GM06990 (cell line): ENCODE measurements at regions not wholly inside any gene's neighbourhood (a gene's known extent, or its start where the extent isn't known, plus 50 kb on each side); places are given as distances from the start of the nearest gene placed in this dataset.

ENCODE experiments used
- DNase-seq: peaks from one replicate; pipeline ENCODE4 v3.0.0-alpha.2; 2011; ENCODE audit not compliant: insufficient read length; ENCODE audit errors: extremely low read depth
- H3K27me3 ChIP-seq: replicated peaks from 2 replicates; pipeline ENCODE4 v1.6.0; 2011; ENCODE audit warnings: low read length; ENCODE audit not compliant: control insufficient read depth, insufficient read depth
- H3K36me3 ChIP-seq: 2 replicates; pipeline ENCODE4 v1.5.1; 2011; ENCODE audit warnings: low read length; ENCODE audit not compliant: control insufficient read depth, insufficient read depth
- H3K4me3 ChIP-seq: replicated peaks from 2 replicates; pipeline ENCODE4 v1.5.1; 2011; ENCODE audit warnings: low read depth, mild to moderate bottlenecking, control low read depth, low read length
- TF ChIP-seq, protein P1 (sequence below): IDR thresholded peaks from 2 replicates; pipeline ENCODE4 v1.5.1; 2011; ENCODE audit warnings: low read length, control low read depth, mild to moderate bottlenecking, inconsistent platforms; ENCODE audit not compliant: insufficient read depth, poor library complexity, severe bottlenecking

DNA sequence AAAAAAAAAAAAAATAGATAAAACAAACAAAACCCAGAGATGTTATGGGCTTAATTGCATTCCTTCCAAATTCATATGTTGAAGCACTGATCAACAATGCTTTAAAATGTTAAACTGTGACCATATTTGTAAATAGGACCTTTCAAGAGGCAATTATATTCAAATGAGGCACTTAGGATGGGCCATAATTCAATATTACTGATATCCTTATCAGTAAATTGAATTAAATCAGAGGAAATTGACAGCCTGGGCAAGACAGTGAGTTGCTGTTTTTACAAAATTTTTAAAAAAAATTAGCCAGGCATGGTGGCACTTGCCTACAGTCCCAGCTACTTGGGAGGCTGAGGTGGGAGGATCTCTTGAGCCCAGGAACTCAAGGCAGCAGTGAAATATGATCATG is 364.1 kb downstream of the GJA1 start:
- Histone ChIP-seq H3K4me3 (no peak overlapping the region), H3K36me3 (no peaks in the 10 kb centered on the region), H3K27me3 (no peaks in the 10 kb centered on the region)
- TF ChIP-seq, protein P1, sequence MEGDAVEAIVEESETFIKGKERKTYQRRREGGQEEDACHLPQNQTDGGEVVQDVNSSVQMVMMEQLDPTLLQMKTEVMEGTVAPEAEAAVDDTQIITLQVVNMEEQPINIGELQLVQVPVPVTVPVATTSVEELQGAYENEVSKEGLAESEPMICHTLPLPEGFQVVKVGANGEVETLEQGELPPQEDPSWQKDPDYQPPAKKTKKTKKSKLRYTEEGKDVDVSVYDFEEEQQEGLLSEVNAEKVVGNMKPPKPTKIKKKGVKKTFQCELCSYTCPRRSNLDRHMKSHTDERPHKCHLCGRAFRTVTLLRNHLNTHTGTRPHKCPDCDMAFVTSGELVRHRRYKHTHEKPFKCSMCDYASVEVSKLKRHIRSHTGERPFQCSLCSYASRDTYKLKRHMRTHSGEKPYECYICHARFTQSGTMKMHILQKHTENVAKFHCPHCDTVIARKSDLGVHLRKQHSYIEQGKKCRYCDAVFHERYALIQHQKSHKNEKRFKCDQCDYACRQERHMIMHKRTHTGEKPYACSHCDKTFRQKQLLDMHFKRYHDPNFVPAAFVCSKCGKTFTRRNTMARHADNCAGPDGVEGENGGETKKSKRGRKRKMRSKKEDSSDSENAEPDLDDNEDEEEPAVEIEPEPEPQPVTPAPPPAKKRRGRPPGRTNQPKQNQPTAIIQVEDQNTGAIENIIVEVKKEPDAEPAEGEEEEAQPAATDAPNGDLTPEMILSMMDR: no peak
- DNase-seq: no peak

DNA sequence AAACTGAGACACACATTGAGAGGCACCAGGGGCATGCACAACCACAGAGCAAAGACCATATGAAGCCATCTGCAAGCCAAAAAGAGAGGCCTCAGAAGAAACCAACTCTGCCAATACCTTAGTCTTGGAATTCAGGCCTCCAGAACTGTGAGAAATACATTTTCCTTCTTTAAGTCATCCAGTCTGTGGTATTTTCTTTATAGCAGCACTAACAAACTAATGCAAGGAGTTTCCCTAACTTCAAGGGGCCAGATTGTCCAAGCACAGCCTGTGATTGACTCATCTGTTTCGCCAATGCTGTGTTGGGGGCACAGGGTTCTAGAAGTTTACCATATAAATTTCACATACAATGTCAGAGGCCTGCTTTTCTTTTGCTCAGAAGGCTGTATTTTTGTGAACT is 364.6 kb downstream of the GJA1 start:
- no peak overlapping the region for H3K4me3 ChIP-seq

DNA sequence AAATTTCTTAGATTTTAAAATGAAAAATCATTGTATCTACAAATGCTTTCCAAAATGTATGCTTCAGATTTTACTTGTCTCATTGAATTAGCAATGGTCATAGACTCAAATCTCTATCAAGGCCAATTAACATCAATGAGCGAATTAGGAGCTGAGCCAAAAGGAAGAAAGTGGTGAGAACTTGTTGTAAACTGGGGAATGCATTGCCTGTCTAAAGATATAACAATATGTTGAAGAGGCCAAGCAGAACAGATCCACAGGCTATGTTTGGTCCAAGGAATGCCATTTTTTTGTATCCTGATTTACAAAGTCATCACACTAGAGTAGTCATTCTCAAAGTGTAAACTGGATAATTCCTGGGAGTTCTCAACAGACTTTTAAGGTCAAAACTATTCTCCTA is 370.7 kb downstream of the GJA1 start:
- H3K36me3 ChIP-seq: no peaks in the 10 kb centered on the region
- H3K27me3 ChIP-seq: no peaks in the 10 kb centered on the region
- no peak overlapping the region for H3K4me3 ChIP-seq
- TF ChIP-seq, protein P1: no peak
- no peak for DNase-seq

More for the DNA sequence above, 364.6 kb downstream of the GJA1 start:
- Histone ChIP-seq H3K36me3 (no peaks in the 10 kb centered on the region), H3K27me3 (no peaks in the 10 kb centered on the region)
- TF ChIP-seq, protein P1: no peak
- no peak for DNase-seq

DNA sequence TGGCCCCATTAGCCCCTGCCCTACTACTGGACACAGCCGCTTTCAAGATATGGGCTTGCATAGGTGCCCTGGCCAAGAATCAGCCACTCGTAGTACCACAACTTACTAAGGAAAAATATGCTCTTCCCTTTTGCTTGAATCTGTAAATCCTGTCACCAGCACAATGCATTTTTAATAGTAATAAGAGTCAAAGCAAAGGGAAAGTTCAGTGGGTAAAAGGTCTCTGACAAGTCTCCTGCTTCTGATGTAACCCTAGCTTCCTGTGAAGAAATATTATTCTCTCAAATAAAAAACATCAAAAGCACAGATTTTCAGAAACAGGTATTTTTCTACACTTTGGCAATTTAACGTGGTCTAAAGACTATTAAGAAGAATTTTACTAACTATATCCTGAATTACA is 373.8 kb downstream of the GJA1 start:
- Histone ChIP-seq H3K4me3 (no peak overlapping the region), H3K36me3 (no peaks in the 10 kb centered on the region), H3K27me3 (no peaks in the 10 kb centered on the region)
- TF ChIP-seq, protein P1: no peak
- DNase-seq: no peak

DNA sequence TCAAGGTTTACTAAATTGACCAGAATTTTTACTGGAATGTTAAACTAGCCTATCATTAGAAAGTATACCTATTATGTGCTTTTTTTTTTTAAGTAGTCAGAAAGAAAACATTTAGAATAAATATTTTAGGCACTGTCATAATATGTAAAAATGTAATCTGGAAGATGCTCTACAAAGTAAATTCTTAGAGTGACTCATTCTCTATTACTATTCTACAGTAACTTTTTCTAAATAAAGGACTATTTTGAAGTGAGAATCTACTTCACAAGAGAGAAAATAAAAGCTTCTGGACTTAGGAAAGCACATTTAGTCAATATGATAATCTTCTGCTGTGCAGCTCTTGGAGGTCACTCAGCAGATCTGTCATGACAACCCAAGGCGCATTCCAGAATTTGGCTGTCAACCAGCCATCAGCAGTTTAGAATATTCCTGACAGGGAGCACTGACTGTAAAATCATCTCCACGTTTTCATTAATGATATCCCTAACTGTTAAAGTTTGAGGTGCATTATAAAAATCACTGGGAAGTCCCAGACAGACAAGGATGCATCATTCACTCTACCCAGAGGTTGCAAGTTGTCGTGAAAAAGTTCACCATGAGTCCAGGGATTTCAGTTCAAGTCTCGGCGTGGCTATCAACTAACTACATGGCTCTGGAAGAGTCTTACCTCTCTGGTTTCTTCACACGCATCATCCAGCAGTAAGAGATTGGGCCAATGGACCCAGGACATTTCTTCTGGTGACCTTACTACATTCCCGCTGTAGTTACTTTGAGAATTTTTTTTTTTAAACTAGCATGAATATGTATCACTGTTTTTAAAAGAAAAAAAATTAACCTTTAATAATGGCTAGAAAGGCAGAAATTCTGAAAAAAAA is 374.9 kb downstream of the GJA1 start:
- Histone ChIP-seq H3K4me3 (no peak overlapping the region), H3K36me3 (no peaks in the 10 kb centered on the region), H3K27me3 (no peaks in the 10 kb centered on the region)
- TF ChIP-seq, protein P1: no peak
- no peak for DNase-seq
